ENCODE measurements at regions not wholly inside any gene's neighbourhood (a gene's known extent, or its start where the extent isn't known, plus 50 kb on each side); places are given as distances from the start of the nearest gene placed in this dataset.

DNA sequence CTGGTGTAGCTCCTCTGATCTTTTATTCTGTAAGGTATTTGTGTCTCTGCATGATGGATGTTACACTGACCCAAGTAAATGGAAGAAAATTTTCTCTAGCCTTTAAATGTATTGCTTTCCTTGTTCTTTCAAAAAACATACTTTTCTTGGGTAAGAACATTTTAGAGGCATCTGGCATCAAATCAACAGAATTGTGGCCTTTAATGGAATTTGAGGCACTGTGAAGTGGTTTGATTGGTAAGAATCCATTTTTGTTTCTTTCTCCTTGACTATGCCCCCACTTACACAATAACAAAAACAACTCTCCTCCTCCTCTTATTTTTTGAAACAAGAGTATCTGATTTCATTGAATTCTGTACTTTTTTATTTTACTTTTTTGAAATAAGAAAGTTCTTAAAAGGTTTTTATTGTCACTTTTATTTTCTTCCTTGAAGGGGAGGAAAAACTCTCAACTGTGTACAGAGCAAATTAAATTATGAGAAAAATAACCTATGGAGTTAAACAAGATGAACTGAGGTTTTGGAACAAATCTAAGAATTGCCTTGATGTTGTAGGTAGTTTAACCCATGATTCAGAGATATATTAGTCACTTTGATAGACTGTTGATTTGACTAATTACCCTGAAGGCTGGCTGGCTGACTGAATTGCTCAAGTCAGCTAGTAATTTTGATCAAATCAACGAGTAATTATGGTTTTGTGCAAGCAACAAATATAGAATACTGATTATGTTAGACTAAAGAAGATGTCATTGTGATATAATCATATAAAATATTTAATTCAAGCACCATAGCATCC is 146.4 kb downstream of the FHIP1A start (continued):
- no peak for TF ChIP-seq ZBTB40 (IDR thresholded peaks at IDR 0.05; ENCODE audit: borderline replicate concordance)
- no peak for TF ChIP-seq RELB (IDR thresholded peaks at IDR 0.05; ENCODE audit: low read depth)
- TF ChIP-seq, protein P1, sequence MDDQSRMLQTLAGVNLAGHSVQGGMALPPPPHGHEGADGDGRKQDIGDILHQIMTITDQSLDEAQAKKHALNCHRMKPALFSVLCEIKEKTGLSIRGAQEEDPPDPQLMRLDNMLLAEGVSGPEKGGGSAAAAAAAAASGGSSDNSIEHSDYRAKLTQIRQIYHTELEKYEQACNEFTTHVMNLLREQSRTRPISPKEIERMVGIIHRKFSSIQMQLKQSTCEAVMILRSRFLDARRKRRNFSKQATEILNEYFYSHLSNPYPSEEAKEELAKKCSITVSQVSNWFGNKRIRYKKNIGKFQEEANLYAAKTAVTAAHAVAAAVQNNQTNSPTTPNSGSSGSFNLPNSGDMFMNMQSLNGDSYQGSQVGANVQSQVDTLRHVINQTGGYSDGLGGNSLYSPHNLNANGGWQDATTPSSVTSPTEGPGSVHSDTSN (IDR thresholded peaks at IDR 0.05; ENCODE audit: insufficient replicate concordance, low read depth, low read length), result no peak
- no peak for TF ChIP-seq ZNF274 (IDR thresholded peaks at IDR 0.05; ENCODE audit: insufficient read depth, insufficient read length)
- TF ChIP-seq KDM1A (IDR thresholded peaks at IDR 0.05; ENCODE audit: borderline replicate concordance), result no peak
- no peak for TF ChIP-seq JUND (IDR thresholded peaks at IDR 0.05; ENCODE audit: low read depth, low read length)
- no peak for TF ChIP-seq DPF2 (IDR thresholded peaks at IDR 0.05)
